ENCODE measurements at regions not wholly inside any gene's neighbourhood (a gene's known extent, or its start where the extent isn't known, plus 50 kb on each side); places are given as distances from the start of the nearest gene placed in this dataset.

- TF ChIP-seq POLR2AphosphoS5 (IDR thresholded peaks at IDR 0.05) (no peak), CTCF (IDR thresholded peaks at IDR 0.05) (no peak), EP300 (IDR thresholded peaks at IDR 0.05; ENCODE audit: low read depth) (no peak), POLR2A (IDR thresholded peaks at IDR 0.05) (no peak)
Observed at GRCh38 chr22:40123387-40123786, 54.3 kb upstream of the TNRC6B start.

Data from transverse colon (tissue), 4 donors.